GM12878 (cell line): ENCODE measurements at regions not wholly inside any gene's neighbourhood (a gene's known extent, or its start where the extent isn't known, plus 50 kb on each side); places are given as distances from the start of the nearest gene placed in this dataset.

Source experiments
- CREB1 ChIP-seq: IDR thresholded peaks from 2 replicates; pipeline ENCODE4 v1.6.1; 2012; ENCODE audit warnings: low read depth, mild to moderate bottlenecking, inconsistent platforms
- EP300 ChIP-seq, 2 experiments: fragments of 150-350 bp in 1 of 2; IDR thresholded peaks; 2 replicates each; pipeline ENCODE4 v1.6.1; 2011 to 2012; ENCODE audit warnings: low read depth in 2 of 2, low read length in 2 of 2, borderline replicate concordance in 1 of 2, improper control_type of control experiment in 1 of 2, inconsistent platforms in 1 of 2; ENCODE audit not compliant: control insufficient read depth in 1 of 2
- EZH2 ChIP-seq: IDR thresholded peaks from 2 replicates; pipeline ENCODE4 v1.6.1; 2012; ENCODE audit warnings: low read depth, mild to moderate bottlenecking, control low read depth, inconsistent platforms, low read length, borderline replicate concordance; ENCODE audit not compliant: control insufficient read depth
- GABPA ChIP-seq: IDR thresholded peaks from 2 replicates; pipeline ENCODE4 v1.6.1; 2014; ENCODE audit warnings: antibody characterized with exemption, low read depth, mild to moderate bottlenecking, inconsistent platforms
- HDAC6 ChIP-seq: fragments of 200-600 bp; sonication (generic); IDR thresholded peaks from one replicate; pipeline ENCODE4 v1.8.0; 2017; ENCODE audit warnings: antibody characterized with exemption; ENCODE audit not compliant: unreplicated experiment
- MXI1 ChIP-seq: fragments of 150-350 bp; IDR thresholded peaks from 2 replicates; pipeline ENCODE4 v1.6.1; 2011; ENCODE audit warnings: low read depth, mild to moderate bottlenecking, inconsistent platforms, low read length, improper control_type of control experiment
- MYB ChIP-seq: fragments of 150-350 bp; IDR thresholded peaks from 2 replicates; pipeline ENCODE4 v1.6.1; 2014; ENCODE audit warnings: mild to moderate bottlenecking, low read depth, low read length, borderline replicate concordance
- MYC ChIP-seq: IDR thresholded peaks from 2 replicates; pipeline ENCODE4 v1.6.1; 2011; ENCODE audit warnings: mild to moderate bottlenecking, low read length, moderate library complexity, inconsistent platforms; ENCODE audit not compliant: insufficient read depth, insufficient replicate concordance, insufficient read length, severe bottlenecking
- POLR2A ChIP-seq: IDR thresholded peaks from 2 replicates; pipeline ENCODE4 v1.6.1; 2011; ENCODE audit warnings: low read depth, mild to moderate bottlenecking, low read length
- POLR2AphosphoS5 ChIP-seq: IDR thresholded peaks from 2 replicates; pipeline ENCODE4 v1.6.1; 2011; ENCODE audit warnings: mild to moderate bottlenecking, low read length, inconsistent platforms
- RFX5 ChIP-seq: IDR thresholded peaks from 2 replicates; pipeline ENCODE4 v1.6.1; 2011; ENCODE audit warnings: low read depth, low read length, improper control_type of control experiment
- YY1 ChIP-seq: IDR thresholded peaks from 2 replicates; pipeline ENCODE4 v1.6.1; 2011; ENCODE audit warnings: low read depth, mild to moderate bottlenecking, low read length
- ZNF24 ChIP-seq: fragments of 450-650 bp; IDR thresholded peaks from 2 replicates; pipeline ENCODE4 v1.6.1; 2017; ENCODE audit warnings: antibody characterized with exemption, mild to moderate bottlenecking
- ZZZ3 ChIP-seq: IDR thresholded peaks from 2 replicates; pipeline ENCODE4 v1.6.1; 2011; ENCODE audit warnings: low read depth; ENCODE audit not compliant: control insufficient read depth, insufficient read length

DNA sequence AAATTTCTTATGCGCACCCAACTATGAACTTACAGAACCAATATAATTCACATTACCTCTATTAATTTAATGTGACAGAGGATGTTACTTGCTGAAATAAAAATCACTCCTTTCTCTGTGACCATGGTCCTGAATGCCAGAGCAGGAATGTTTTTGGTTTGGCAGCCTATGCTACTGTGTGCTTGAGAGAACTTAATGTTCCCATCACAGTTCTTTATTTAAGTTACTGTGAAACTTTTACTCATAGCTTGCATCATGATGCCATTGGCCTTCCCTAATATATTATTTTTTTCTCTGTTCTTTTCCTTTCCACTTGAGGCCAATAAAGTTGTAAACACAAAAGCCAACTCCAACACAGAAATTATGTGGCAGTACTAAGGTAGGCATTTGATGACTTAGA is 142.2 kb downstream of the FAM76B start:
- TF ChIP-seq HDAC6 (no peak), POLR2A (no peak), MYC (no peak), EP300 (IDR thresholded peaks at IDR 0.05; ENCODE audit: borderline replicate concordance in 1 of 2, control insufficient read depth in 1 of 2, low read depth in 2 of 2, low read length in 2 of 2) (no peak), MYB (no peak), ZZZ3 (no peak), ZNF24 (no peak), YY1 (no peak), POLR2AphosphoS5 (no peak), CREB1 (no peak), MXI1 (no peak), GABPA (no peak), EZH2 (no peak), RFX5 (no peak)
